Skin of body (tissue), 1 donor: ENCODE measurements at regions not wholly inside any gene's neighbourhood (a gene's known extent, or its start where the extent isn't known, plus 50 kb on each side); places are given as distances from the start of the nearest gene placed in this dataset.
"Not testable (repeated sequence)": the region's sequence is repeated elsewhere in the genome, so short reads cannot be mapped to it uniquely, and the experiment has no call there.

Experiments used
- DNase-seq: peaks from one replicate; lab custom pipeline; 2025; lab: John Stamatoyannopoulos, UW

DNA sequence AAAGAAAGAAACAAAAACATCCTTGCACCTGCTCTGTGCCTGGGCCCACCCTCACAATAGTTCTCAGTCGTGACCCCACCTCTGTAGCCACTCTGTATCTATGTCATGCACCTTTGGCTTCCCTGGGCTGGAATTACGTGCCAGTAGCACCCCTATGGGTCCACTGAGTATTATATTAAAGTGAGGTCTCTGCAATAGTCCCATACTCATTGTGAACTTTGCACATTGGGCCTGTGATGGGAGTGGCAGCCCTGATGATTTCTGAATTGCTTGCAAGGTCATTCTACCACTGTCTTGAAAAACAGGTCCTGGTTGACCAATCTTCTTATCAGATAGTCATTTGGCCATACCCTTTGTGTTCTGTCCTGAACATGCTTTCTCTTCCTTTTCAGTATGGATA lies 1012.1 kb downstream of the RAB28 start:
- DNase-seq = no peak

DNA sequence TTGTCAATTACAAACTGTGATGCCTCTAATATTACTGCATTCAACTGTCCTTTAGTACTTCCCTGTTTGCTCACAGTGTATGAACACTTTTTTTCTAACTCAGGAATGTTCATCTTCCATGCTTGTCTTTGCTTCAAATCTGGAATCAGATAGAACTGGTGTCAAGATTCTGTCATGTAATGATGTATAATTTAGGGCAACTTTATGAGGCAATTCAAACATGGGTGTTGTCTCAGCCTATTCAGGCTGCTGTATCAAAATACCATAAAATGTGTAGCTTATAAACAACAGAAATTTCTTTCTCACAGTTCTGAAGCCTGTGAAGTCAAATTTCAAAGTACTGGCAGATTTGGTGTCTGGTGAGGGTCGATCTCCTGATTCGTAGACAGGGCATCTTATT lies 1012.9 kb downstream of the RAB28 start:
- DNase-seq = no peak

DNA sequence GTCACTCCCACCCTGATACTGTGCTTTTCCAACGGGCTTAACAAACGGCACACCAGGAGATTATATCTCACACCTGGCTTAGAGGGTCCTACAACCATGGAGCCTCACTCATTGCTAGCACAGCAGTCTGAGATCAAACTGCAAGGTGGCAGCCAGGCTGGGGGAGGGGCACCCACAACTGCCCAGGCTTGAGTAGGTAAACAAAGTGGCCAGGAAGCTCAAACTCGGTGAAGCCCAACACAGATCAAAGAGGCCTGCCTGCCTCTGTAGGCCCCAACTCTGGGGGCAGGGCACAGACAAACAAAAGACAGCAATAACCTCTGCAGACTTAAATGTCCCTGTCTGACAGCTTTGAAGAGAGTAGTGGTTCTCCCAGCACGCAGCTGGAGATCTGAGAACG lies 1022.6 kb downstream of the RAB28 start:
- not testable (repeated sequence) for DNase-seq

DNA sequence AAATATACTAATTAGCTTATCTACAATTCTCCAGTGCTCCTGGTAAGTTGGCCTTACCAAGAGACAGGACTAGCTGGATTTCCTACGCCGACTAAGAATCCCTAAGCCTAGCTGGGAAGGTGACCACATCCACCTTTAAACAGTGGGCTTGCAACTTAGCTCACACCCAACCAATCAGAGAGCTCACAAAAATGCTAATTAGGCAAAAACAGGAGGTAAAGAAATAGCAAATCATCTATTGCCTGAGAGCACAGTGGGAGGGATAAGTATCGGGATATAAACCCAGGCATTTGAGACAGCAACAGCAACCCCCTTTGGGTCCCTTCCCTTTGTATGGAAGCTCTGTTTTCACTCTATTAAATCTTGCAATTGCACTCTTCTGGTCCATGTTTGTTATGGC lies 1025.0 kb downstream of the RAB28 start:
- no peak for DNase-seq

DNA sequence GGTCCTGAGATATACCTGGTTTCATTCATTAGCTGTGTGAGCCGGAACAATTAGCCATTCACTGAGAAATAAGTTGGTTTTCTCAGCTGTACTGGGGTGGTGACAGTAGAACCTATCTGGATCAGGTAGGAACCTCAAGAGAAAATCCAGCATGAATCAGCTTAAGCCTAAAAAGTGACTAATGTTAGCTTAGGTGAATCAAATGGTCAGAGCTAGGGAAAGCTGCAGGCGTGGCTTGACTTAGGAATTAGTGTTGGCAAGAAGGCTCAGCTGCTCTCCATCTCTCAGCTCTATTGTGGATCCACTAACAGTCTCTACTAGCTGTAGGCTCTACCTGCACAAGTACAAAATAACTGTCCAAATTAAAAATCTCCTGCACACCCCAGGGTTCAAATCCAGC lies 1025.5 kb downstream of the RAB28 start:
- no peak for DNase-seq

DNA sequence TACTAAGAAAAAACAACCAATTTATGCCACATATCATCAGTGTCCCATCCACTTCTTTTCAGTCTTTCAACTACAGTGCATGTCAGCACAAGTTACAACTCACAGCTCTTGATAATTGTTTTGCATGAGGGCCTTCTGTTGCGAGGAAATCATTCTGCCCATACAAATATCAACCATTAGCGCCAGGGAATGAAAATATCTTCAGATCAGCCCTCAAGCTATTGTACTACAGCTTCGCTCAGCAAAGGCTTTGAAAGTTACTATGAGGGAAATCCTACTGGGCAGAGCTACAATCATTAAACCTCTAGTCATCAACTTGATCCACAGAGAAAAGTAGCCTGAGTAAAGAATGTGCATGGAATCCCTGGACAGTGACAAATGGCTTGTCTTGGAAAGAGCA lies 1023.6 kb upstream of the HS3ST1 start:
- no peak for DNase-seq

DNA sequence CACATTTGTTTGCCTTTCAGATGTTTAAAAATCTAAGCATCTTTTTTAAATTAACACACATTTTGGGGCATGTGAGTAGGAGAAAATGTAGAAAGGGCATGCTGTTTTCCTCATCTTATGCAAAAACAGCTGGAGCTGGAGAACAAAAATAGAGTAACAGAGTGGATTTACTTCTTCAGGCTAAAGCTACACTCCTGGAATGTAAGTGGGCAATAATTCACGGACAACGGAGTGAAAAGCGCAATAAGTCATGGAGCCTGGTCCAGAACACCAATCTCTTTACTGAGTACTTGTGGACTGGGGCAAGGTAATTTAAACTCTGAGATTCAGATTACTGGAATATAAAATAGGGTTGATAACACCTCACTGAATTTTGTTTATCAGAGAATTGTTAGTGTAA lies 1018.8 kb upstream of the HS3ST1 start:
- DNase-seq = no peak

DNA sequence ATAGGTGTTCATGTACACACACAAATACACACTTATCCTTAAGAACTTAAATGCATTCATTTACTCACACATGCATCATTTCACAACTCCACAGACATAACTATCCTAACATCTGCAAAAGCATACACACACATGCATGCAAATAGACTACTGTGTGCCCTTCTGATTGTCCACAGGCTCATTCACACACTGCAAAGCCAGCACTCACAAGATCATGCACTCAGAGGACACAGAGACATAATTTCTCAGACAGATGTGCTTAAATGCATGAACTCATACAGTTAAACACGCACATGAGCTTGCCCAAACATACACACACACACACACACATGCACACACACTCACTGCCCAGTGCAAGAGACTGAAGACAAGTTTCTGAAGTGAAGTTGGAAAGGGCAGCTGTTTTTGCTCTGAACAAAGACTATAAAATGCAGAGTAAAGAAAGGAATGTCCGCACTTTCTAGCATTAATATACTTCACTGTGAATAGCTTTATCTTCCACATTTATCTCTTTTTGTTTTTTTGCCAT lies 1018.0 kb upstream of the HS3ST1 start:
- DNase-seq = no peak

DNA sequence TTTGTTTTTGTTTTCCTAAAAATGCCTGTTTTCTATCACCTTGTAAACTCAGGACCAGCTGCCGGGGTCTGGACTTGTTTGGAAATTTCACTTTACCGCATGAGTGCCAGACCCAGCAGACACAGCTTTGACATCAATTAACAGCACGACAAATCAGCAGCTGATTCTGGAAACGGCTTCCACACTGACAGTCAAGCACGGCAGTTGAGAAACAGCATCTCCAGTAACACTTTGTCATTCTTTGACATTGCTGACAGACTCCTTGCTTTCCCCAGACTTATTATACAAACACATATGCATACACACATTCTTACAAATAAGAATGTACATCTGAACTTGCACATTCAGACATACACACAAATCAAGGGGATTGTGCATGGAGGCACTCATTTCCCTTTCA lies 1017.6 kb upstream of the HS3ST1 start:
- no peak for DNase-seq

DNA sequence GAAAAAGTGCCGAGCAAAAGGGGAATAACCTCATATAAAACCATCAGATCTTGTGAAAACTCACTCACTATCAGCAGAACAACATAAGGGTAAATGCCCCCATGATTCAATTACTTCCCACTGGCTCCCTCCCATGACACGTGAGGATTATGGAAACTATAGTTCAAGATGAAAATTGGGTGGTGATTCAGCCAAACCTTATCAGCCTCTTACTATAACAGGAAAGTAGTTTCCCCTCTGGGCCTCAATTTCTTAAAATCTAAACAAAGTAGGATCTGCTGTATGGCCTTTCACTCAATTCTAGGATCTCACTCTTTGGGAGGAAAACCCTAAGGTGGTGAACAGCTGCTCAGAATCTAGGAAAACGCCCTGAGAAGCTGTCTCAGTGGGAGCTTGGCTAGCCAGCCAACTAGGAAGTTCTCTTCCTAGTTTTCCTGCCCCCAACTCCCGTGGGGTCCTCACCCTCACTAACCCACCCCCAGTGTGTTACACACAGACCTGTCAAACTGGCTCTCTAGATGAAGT lies 1017.1 kb upstream of the HS3ST1 start:
- no peak for DNase-seq

DNA sequence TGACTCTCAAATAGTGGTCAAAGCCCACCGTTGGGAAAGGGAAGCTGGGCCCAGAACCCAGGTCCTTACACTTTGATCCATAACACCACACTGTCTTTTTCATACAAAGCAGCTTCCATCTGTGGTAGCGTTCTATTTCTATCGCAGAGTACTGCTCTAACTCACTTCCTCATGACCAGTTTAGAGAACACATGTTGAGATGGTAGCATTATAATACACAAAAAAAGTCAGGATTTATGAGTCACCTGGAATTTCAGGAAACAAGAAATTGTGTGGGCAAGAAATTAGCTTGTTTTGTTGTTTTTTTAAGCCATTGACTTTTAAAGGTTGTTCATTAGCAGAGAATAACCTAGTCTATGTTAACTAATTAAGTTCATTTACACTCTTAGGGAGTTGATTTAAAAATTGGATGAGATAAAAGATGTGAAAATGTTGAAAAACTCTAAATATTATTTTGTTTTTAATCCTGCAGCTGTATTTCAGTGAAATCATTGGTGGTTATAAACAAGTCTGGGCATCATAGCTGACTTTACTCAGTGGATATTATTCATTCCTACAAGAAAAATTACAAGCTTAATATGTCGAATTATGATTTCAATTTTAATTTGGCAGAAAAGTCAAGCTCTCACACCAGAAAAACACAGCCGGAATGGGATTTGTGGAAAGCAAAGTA lies 1011.1 kb upstream of the HS3ST1 start:
- DNase-seq = no peak

DNA sequence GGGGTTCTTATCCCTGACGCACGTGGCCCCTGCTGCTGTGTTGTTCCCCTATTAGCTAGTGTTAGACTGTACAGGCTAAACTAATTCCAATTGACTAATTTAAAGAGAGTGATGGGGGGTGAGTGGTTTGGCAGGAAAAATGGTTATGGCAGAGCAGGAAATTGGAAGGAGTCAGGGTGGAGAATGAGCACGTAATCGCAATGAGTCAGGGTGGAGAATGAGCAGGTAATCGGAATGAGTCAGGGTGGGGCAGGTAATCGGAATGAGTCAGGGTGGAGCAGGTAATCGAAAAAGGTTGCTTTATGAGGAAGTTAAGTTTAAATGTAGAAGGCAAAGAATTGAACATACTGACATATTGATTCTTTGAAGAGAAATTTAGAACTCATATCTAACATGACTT lies 1002.6 kb upstream of the HS3ST1 start:
- not testable (repeated sequence) for DNase-seq

DNA sequence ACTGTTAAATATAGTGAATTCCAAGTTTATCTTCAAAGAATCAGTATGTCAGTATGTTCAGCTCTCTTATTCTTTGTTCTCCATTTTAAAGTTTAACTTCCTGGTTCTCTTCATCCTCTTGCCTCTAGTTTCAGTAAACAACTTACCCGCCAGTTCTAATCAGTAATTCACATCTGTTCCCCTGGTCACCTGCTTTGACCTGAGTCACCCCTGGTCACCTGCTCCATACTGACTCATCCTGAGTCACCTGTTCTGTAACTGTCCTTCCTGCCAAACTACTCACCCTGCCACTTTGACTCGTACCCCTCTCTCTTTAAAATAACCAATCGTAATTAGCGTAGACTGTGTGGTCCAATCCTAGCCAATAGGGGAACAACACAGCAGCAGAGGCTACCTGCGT lies 992.7 kb upstream of the HS3ST1 start:
- DNase-seq = no peak

DNA sequence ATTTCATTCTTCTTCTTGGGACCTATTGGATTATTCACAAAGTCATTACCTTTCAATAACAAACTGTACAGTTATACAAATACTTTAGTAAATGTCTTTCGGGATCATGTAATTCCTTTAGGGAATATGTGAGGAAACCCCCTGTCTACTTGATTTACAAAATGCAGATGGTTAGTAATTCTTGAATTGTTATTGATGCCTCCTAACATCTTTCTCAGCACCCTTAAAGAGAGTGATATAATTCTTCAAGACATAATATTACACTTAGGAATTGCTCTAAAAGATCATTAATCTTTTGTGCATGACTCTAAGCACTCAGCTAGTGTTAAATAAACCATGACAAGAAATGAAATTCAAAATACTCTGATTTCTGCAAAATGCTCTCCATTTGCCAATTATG lies 988.1 kb upstream of the HS3ST1 start:
- no peak for DNase-seq

DNA sequence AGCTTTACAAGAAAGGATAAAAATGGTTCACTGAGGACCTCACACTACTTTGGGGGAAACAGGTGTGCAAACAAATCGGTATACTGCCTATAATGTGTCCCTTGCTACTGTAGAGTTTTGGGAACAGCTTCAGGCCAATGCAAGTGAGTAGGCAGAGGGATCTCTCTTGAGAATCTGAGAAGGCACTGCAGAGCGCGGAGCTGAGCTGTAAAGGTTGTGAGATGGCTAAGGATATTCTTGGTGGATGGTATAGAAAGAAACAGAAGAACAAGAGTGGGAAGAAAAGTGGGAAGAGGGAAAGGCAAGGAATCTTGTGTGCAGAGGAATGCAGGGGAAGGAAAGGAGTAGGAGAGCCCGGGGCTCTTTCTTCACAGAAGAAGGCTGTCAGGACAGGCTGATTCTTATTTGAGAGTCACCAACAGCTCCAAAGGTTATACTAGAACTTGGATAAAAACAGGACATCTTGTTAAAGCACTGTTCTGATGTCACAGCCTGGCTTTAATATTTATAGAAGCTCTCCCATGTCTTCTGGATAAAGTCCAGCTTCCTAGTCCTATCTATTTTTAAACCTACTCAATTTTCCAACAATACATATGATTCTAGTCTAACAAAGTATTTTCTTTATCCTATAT lies 985.6 kb upstream of the HS3ST1 start:
- DNase-seq = no peak

DNA sequence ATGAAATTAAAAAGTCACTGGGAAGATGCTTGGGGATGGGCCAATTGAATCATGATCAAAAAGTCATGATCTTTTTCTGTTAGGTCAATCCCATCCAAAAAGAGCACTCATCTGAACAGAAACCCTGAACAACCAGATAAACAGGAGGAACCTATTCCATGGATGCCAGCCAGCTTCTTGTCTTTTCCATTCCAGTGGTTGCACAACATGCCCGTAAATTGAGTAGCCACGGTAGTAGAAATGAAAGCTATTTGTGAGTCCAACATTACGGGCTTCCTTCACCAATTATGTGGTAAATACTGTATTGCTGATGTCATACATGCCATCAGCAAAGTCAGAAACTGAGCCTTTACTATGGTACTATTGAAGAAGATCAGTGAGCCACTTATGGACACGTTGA lies 982.4 kb upstream of the HS3ST1 start:
- DNase-seq = no peak

DNA sequence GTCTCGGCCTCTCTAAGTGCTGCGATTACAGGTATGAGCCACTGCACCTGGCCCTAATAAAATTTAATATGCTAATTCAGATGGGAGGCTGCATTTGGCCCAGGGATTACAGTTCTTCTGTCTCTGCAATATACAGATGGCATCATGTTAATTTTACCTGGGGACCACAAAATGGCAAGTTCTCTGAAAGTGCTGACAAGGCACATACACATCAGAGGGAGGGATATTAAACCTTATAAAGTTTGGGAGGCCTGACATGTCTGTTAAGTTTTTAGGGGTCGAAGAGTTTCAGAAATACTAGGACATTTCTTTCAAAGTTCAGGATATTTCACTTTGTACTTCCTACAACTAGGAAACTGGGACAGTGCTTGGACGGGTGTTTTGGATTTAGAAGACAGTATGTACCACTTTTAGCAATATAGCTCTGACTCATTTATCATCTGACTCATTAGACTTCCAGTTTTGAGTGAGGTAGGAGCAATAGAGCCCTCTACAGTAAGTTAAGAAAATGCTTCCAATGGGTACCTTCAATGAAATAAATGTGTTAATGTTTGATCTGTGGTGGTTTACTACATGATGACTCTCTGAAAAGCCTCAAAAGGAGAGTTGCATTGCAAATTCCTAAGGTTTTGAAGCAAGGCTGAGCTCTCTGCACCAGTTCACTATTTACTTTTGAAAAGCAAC lies 981.0 kb upstream of the HS3ST1 start:
- no peak for DNase-seq

DNA sequence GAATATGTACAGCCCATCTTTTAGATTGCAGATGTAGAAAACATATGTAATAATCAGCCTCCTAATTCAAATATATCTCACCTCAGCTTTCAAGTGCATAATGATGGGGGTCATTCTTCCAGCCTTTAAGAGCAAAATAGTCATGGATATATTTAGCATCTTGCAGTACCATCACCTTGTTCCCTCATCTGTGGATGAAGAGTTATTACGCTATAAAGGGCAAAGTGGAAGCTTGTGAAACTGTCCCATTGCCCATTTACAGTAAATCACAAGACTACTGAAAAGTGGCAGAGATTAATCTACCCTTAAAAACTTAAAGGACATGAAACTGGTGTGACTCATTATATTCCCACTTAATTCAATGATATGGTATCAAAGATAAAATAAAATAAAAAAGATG lies 979.7 kb upstream of the HS3ST1 start:
- no peak for DNase-seq

DNA sequence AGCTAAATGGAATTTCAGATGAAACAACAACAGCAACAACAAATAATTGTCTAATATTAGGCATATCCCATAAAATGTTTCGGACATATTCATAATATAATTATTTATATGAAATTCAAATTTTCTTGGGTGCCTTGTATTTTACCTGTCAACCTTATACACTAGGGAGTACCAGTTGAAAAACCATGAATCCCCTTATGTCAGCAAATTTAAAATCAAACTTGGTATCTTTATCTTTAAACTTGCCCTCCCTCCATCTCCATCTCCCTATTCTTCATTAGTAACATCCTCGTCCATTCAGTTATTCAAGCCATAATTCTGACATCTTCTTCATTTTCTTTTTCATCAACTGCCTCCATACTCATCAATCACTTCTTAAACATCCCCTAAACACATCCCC lies 974.5 kb upstream of the HS3ST1 start:
- DNase-seq = no peak

DNA sequence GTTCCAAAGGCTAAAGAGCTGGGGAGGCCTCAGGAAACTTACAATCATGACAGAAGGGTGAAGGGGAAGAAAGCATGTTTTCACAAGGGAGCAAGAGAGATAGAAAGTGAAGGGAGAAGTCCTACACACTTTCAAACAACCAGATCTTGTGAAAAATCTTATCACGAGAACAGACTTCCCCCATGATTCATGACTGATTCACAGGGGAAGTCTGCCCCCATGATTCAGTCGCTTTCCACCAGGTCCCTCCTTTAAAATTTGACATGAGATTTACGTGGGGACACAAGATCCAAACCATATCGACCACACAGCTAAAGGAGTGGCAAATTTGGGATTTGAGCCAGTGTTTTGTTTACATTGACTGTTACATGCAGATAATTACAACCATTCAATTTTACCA lies 971.1 kb upstream of the HS3ST1 start:
- DNase-seq = no peak

DNA sequence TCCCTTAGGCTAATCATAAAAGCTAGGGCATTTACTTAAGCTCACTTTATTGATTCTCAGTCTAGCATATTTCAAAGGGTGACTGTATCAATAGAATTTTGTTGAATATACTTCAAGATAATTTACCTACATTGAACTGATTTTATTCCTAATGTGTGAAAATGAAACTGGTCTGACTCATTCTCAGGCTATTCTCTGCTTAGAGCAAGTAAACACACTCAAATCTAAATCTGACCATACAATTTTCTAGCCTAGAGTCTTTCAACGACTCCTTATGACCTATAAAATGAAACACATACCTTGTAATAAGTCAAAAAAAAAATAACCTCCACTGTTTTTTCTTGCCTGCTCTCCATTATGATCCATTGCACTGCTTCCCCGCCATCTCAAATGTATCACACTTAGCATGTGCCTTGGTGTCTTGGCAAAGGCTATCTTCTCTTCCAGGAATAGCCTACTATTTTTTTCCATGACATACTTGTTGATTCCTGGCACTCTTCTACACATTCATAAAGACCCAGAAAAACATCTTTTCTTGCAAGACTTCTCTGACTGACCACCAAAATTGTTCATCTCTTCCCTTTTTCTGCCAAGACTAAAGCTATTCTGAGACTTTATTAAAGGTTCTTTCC lies 965.1 kb upstream of the HS3ST1 start:
- no peak for DNase-seq

DNA sequence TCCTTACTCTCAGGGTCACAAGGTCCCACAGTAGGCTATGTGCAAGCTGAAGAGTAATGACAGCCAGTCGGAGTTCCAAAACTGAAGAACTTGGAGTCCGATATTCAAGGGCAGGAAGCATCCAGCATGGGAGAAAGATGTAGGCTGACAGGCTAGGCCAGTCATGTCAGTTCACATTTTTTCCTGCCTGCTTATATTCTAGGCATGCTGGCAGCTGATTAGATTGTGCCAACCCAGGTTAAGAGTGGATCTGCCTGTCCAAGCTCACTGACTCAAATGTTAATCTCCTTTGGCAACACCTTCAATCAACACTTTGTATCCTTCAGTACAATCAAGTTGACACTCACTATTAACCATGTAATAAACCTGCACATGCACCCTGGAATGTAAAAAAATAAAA lies 960.9 kb upstream of the HS3ST1 start:
- no peak for DNase-seq
